Gastrocnemius medialis (tissue), 4 donors: ENCODE measurements at regions not wholly inside any gene's neighbourhood (a gene's known extent, or its start where the extent isn't known, plus 50 kb on each side); places are given as distances from the start of the nearest gene placed in this dataset.

Source experiments
- POLR2A ChIP-seq, 2 donors: fragments of 450-650 bp; IDR thresholded peaks; one replicate each; pipeline ENCODE4 v1.6.1; 2017; ENCODE audit warnings: antibody characterized with exemption in 2 of 2, mild to moderate bottlenecking in 2 of 2, moderate library complexity in 2 of 2
- TF ChIP-seq, protein P1 (sequence below), 5 experiments: fragments of 450-650 bp in 3 of 5; fragments of 200-600 bp in 2 of 5; sonication (generic) in 2 of 5; IDR thresholded peaks in 4 of 5; conservative IDR thresholded peaks in 1 of 5; 1 replicate in 4 of 5; 2 replicates in 1 of 5; pipeline ENCODE4 v1.5.1; 2016 to 2019; ENCODE audit warnings: antibody characterized with exemption in 5 of 5, mild to moderate bottlenecking in 3 of 5, moderate library complexity in 3 of 5

DNA sequence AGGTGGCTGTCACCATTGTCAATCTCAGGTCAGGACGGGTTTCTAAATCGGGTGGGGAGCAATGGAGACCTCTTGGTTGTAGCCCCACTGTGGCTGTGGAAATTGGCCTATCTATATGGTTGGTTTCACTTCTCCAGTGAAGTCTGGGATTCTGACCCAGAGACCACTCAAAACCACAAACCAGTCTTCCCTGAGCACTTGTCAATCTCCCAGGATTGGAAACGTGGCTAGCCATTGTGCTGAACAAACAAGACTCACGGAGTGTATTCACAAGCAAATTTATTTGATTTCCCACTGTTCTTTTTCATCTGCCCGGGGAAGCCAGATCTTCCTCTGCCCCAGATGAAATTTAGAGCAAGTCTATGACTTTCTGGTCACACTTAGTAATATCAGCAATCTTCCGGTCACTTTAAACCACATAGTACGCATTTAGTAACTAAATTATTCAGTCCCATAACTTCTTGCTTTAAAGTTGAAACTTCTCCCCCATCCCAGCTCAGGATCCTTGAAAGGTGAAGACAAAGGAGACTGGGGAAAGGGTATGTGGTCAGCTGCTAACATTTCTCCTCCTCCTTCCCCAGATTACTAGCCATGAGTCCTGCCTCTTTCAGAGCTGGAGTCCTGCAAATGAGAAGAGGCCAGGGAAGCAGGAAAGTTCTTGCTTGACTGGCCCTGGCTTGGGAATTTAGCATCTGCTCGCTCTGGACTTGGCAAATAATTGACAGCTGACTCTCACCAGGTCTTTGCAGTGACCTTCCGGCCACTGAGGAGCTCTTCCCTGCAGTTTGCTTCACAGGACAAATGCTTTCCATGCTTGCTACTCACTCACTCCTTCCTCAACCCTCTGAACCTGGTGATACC lies 123.2 kb upstream of the MAX start:
- TF ChIP-seq, protein P1, sequence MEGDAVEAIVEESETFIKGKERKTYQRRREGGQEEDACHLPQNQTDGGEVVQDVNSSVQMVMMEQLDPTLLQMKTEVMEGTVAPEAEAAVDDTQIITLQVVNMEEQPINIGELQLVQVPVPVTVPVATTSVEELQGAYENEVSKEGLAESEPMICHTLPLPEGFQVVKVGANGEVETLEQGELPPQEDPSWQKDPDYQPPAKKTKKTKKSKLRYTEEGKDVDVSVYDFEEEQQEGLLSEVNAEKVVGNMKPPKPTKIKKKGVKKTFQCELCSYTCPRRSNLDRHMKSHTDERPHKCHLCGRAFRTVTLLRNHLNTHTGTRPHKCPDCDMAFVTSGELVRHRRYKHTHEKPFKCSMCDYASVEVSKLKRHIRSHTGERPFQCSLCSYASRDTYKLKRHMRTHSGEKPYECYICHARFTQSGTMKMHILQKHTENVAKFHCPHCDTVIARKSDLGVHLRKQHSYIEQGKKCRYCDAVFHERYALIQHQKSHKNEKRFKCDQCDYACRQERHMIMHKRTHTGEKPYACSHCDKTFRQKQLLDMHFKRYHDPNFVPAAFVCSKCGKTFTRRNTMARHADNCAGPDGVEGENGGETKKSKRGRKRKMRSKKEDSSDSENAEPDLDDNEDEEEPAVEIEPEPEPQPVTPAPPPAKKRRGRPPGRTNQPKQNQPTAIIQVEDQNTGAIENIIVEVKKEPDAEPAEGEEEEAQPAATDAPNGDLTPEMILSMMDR (IDR thresholded peaks at IDR 0.05 in 4 of 5, conservative IDR thresholded peaks at IDR 0.05 in 1 of 5): no peak
- TF ChIP-seq POLR2A (IDR thresholded peaks at IDR 0.05): no peak
